MM.1S (cell line): ENCODE measurements at regions not wholly inside any gene's neighbourhood (a gene's known extent, or its start where the extent isn't known, plus 50 kb on each side); places are given as distances from the start of the nearest gene placed in this dataset.

Experiments
- CTCF ChIP-seq: fragments of 300-600 bp; sonication (generic); IDR thresholded peaks from 2 replicates; pipeline ENCODE4 v1.5.1; 2016; ENCODE audit warnings: antibody characterized with exemption, low read length, mixed read lengths
- EZH2 ChIP-seq: fragments of 300-600 bp; sonication (generic); optimal IDR thresholded peaks from 2 replicates; pipeline ENCODE3; 2017; ENCODE audit warnings: low read depth, mild to moderate bottlenecking, antibody characterized with exemption, low read length, mixed read lengths

GRCh38 chr1:207228987-207229386 lies 92.5 kb upstream of the CD55 start:
- TF ChIP-seq CTCF (no peak), EZH2 (no peak)
